ENCODE measurements at regions not wholly inside any gene's neighbourhood (a gene's known extent, or its start where the extent isn't known, plus 50 kb on each side); places are given as distances from the start of the nearest gene placed in this dataset.

GRCh38 chr10:64014281-64014680 lies 493.1 kb downstream of the REEP3 start:
- TF ChIP-seq, protein P1, sequence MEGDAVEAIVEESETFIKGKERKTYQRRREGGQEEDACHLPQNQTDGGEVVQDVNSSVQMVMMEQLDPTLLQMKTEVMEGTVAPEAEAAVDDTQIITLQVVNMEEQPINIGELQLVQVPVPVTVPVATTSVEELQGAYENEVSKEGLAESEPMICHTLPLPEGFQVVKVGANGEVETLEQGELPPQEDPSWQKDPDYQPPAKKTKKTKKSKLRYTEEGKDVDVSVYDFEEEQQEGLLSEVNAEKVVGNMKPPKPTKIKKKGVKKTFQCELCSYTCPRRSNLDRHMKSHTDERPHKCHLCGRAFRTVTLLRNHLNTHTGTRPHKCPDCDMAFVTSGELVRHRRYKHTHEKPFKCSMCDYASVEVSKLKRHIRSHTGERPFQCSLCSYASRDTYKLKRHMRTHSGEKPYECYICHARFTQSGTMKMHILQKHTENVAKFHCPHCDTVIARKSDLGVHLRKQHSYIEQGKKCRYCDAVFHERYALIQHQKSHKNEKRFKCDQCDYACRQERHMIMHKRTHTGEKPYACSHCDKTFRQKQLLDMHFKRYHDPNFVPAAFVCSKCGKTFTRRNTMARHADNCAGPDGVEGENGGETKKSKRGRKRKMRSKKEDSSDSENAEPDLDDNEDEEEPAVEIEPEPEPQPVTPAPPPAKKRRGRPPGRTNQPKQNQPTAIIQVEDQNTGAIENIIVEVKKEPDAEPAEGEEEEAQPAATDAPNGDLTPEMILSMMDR (conservative IDR thresholded peaks at IDR 0.05; ENCODE audit: control insufficient read depth, insufficient read depth, low read depth, low read length), result no peak
- DNase-seq (ENCODE audit: low read depth), result no peak
- H3K4me3 ChIP-seq (ENCODE audit: control insufficient read depth, low read depth, low read length), result no peak overlapping the region

DNA sequence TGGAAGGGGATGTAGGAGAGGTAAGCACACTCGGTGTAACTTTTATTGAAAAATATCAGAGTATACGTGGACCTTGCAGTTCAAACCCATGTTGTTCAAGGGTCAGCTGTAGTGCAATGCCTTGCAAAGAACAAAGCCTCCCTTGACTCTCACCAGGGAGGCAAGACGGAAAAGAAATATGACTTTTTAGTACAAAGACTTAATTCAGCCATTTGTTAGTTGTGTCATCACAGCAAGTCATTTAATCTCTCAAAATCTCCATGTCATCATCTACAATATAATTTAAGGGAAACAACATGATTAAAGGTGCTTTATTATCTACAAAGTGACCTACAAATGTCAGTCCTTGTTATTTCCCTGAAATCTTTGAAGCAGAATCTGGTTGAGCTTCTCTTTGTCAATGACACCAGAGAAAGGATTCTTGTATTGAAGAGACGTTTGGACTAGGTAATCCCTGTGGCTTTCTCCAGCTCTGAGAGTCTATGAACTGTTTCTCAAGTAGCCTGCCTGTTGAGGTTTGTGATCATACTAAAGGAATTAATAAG lies 502.8 kb downstream of the REEP3 start:
- DNase-seq (ENCODE audit: low read depth), result no peak
- TF ChIP-seq, protein P1 (conservative IDR thresholded peaks at IDR 0.05; ENCODE audit: control insufficient read depth, insufficient read depth, low read depth, low read length), result no peak
- H3K4me3 ChIP-seq (ENCODE audit: control insufficient read depth, low read depth, low read length), result no peak overlapping the region

DNA sequence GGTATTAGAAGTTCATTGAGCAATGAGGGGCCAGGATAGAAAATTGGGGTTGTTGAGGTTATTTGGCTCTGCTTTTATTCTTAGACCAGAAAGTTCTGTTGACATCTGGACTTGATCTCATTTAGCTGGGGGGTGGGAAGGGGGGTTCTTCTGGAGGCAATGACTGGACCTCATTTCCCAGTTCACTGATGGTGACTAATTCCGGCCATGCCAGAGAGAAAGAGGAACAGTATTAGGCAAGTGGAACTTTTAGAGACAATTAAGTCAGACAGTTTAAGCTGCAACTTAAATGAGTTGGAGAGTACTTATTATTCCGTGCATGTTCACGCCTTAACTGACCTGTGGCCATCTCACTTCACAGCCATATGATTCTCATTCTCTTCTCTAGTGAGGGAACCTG lies 512.5 kb downstream of the REEP3 start:
- H3K4me3 ChIP-seq (ENCODE audit: control insufficient read depth, low read depth, low read length), result no peak overlapping the region
- DNase-seq (ENCODE audit: low read depth), result peak; percentile 1
- TF ChIP-seq, protein P1 (conservative IDR thresholded peaks at IDR 0.05; ENCODE audit: control insufficient read depth, insufficient read depth, low read depth, low read length), result no peak

GRCh38 chr10:64036321-64036930 lies 515.2 kb downstream of the REEP3 start:
- TF ChIP-seq, protein P1 (conservative IDR thresholded peaks at IDR 0.05; ENCODE audit: control insufficient read depth, insufficient read depth, low read depth, low read length), result no peak
- H3K4me3 ChIP-seq (ENCODE audit: control insufficient read depth, low read depth, low read length), result no peak overlapping the region
- no peak for DNase-seq (ENCODE audit: low read depth)

GRCh38 chr10:64037071-64037661 lies 516.0 kb downstream of the REEP3 start:
- H3K4me3 ChIP-seq (ENCODE audit: control insufficient read depth, low read depth, low read length), result no peak overlapping the region
- TF ChIP-seq, protein P1 (conservative IDR thresholded peaks at IDR 0.05; ENCODE audit: control insufficient read depth, insufficient read depth, low read depth, low read length), result no peak
- DNase-seq (ENCODE audit: low read depth), result no peak

DNA sequence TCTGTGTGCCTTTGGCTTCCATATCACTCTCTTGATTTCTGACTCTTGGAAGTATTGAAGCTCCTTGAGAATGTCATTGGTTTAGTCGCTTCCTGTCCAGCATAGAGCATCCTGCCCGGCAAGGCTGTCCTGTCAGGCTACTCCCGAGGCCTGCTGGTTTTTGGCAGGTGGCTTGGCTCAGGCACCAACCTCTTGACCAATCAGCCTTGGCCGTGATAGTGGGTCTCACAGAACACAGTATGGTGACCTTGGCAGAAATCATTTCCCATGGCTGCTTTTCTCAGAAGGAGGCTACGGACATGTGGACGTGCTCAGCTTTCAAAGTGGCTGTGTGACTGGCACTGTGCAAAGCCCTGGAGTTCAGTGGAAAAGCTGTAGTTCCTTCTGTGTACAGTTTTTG lies 516.9 kb downstream of the REEP3 start:
- no peak overlapping the region for H3K4me3 ChIP-seq (ENCODE audit: control insufficient read depth, low read depth, low read length)
- TF ChIP-seq, protein P1 (conservative IDR thresholded peaks at IDR 0.05; ENCODE audit: control insufficient read depth, insufficient read depth, low read depth, low read length), result no peak
- DNase-seq (ENCODE audit: low read depth), result no peak

Data from fibroblast of mammary gland (primary cell).